ENCODE measurements at regions not wholly inside any gene's neighbourhood (a gene's known extent, or its start where the extent isn't known, plus 50 kb on each side); places are given as distances from the start of the nearest gene placed in this dataset.

DNA sequence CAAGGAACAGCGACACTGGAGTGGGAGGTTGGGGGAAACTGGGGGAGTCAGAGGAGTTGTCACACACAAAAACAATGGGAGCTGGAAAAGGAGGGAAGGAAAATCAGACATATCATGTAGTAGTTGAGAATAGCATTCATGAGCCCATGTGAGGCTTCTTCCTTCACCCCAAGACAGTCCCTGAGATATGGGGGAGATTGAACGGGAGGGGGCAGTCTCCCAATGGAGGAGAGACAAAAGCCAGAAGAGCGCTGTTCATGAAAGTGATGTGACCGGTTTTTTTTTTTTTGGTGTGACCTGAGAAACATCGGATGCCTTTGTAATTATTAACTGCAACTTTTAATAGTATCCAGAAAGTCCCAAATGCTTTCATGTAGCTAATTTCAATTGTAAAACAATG is 631.8 kb upstream of the KLF12 start:
- TF ChIP-seq, protein P1, sequence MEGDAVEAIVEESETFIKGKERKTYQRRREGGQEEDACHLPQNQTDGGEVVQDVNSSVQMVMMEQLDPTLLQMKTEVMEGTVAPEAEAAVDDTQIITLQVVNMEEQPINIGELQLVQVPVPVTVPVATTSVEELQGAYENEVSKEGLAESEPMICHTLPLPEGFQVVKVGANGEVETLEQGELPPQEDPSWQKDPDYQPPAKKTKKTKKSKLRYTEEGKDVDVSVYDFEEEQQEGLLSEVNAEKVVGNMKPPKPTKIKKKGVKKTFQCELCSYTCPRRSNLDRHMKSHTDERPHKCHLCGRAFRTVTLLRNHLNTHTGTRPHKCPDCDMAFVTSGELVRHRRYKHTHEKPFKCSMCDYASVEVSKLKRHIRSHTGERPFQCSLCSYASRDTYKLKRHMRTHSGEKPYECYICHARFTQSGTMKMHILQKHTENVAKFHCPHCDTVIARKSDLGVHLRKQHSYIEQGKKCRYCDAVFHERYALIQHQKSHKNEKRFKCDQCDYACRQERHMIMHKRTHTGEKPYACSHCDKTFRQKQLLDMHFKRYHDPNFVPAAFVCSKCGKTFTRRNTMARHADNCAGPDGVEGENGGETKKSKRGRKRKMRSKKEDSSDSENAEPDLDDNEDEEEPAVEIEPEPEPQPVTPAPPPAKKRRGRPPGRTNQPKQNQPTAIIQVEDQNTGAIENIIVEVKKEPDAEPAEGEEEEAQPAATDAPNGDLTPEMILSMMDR (IDR thresholded peaks at IDR 0.05; ENCODE audit: insufficient read depth, low read depth, low read length), result no peak
- H3K4me3 ChIP-seq (ENCODE audit: low read depth, low read length), result no peak overlapping the region
- no peak for DNase-seq (ENCODE audit: low read depth)

DNA sequence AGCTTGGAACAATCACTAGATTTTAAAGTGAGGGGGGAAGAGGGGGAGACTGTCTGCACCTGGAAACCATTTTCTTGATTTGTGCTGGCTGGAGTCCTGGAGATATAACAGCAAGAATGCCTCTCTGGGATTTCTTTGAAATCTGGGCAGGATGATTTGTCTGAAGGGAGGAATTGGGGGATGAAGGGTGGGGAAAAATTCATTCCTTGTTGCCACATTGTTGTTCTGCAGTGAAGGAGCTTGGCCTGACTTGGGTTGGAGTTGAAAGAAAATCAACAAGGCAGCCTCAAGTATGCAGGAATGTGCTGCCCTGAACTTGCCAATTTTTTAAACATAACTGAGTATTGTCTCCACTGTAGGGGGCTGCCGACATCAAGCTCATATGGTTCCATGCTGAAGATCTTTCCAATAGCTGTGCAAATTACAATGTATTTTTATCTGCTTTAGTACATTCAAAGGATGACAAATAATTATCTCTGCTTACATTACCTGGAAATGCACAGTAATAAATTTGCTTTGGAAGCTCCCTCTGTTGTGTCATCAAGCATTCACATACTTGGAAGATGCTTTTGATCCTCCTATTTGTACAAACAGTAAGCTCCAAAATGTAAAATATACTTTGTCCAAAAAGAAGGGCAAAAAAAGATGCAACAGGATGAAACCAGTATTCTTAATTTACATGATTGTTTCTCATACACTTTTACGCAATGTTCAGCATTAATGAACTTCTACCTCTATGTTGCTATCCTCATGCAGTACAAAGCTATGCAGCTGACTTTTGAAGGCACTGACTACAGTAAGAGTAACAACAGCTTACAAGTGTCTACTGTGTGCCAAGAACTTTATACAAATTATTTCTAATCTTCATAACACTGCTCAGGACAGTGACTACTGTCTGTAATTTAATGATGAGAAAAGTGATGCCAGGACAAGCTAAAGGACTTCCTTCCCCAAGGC is 627.9 kb upstream of the KLF12 start:
- H3K4me3 ChIP-seq (ENCODE audit: low read depth, low read length), result no peak overlapping the region
- DNase-seq (ENCODE audit: low read depth), result peak; percentile 14
- TF ChIP-seq, protein P1 (IDR thresholded peaks at IDR 0.05; ENCODE audit: insufficient read depth, low read depth, low read length), result no peak

DNA sequence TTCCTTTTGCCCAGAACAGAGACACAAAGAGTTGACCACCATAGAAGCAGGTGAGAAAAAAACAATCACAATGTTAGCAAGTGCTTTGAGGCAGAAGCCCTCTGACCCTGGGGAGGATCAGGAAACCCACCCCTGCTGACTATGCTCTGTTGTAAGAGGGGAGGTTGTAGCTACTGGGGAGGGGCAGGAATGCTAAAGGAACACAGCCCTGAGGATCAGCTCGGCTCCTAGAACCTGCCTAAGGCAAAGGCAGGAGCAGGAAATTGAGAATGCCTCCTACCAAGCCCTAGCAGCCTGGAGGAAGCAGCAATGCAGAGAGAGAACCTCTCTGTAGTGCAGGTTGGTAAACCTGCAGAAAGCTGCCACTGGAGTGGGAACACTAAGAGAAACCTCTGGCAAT is 624.0 kb upstream of the KLF12 start:
- H3K4me3 ChIP-seq (ENCODE audit: low read depth, low read length), result no peak overlapping the region
- DNase-seq (ENCODE audit: low read depth), result no peak
- TF ChIP-seq, protein P1 (IDR thresholded peaks at IDR 0.05; ENCODE audit: insufficient read depth, low read depth, low read length), result no peak

DNA sequence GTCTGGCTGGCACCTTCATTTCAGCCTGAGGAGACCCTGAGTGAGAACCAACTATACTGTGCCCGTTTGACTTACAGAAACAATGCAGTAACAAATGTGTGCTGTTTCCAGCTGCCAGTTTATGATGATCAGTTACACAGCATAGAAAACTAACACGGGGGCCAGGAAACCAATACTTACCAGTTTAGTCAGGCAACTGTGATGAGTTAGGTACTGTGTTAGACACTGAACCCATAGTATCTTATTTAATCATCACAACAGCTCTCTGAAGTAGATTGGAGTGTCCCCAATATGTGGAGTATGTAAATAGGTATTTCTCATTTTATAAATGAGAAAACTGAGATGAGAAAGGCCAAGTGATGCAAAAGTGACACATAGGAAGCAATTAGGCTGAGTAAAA is 620.9 kb upstream of the KLF12 start:
- no peak for DNase-seq (ENCODE audit: low read depth)
- H3K4me3 ChIP-seq (ENCODE audit: low read depth, low read length), result no peak overlapping the region
- TF ChIP-seq, protein P1 (IDR thresholded peaks at IDR 0.05; ENCODE audit: insufficient read depth, low read depth, low read length), result no peak

DNA sequence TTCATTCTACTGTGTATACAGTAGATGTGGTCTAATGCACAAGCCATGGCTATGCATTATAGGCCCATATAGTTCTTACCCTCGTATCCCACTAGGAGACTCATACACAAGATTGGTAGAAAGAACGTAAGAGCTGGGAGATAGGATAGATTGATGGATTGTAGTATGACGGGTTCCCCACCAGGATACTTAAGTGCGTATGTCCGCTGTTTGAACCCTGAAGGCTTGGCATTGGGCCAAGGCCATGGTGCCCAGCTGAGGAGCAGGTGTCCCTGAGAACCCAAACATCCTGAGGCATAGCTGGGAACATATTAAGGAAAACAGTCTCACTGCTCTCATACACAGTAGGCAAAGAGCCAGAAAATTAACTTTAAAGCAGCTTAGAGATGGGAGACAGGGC is 617.5 kb upstream of the KLF12 start:
- TF ChIP-seq, protein P1 (IDR thresholded peaks at IDR 0.05; ENCODE audit: insufficient read depth, low read depth, low read length), result no peak
- no peak for DNase-seq (ENCODE audit: low read depth)

DNA sequence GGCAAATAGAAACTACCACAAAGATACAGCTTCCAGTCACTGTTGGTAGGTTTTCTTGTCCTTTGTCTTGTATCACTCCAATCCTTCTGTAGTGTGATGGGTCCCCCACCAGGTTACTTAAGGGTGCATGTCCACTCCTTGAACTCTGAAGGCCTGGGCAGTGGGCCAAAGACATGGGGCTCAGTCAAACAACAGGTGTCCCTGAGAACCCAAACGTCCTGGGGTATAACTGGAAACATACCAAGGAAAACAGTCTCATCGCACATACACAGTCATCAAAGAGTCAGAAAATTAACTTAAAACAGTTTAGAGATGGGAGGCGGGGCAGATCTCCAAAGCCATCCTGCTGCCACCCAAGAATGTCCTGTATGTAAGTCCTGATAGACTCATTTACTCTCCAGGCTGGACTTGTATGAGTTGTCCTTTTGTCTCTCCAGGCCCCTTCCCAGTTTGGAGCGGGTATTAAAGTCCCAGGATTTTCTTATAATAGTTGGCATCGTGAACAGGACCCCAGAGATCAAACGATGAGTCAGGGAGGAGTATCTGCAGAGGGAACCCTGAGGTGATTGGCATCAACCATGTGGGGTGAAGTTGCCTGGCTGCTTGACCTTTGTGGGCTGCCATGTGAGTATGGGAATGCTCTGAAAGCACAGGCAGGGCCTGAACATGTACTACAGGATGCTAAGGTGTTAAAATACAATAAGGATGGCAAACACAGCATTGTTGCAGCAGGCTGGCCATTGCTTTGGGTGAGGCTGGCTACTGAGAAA is 613.2 kb upstream of the KLF12 start:
- H3K4me3 ChIP-seq (ENCODE audit: low read depth, low read length), result no peak overlapping the region
- DNase-seq (ENCODE audit: low read depth), result no peak
- TF ChIP-seq, protein P1 (IDR thresholded peaks at IDR 0.05; ENCODE audit: insufficient read depth, low read depth, low read length), result no peak

More for the DNA sequence above, 617.5 kb upstream of the KLF12 start:
- no peak overlapping the region for H3K4me3 ChIP-seq (ENCODE audit: low read depth, low read length)

Measured in fibroblast of villous mesenchyme (primary cell).